ENCODE measurements at regions not wholly inside any gene's neighbourhood (a gene's known extent, or its start where the extent isn't known, plus 50 kb on each side); places are given as distances from the start of the nearest gene placed in this dataset.
A peak's percentile ranks its signal among the peaks of the same experiment; 100 is the strongest.
"Not testable (repeated sequence)": the region's sequence is repeated elsewhere in the genome, so short reads cannot be mapped to it uniquely, and the experiment has no call there.

- no peaks in the 10 kb centered on the region for H3K4me1 Mint-ChIP-seq
- no peaks in the 10 kb centered on the region for H3K36me3 Mint-ChIP-seq
- H3K27me3 Mint-ChIP-seq = no peaks in the 10 kb centered on the region
- no peak overlapping the region for H3K4me3 Mint-ChIP-seq
- no peak overlapping the region for H3K27ac Mint-ChIP-seq
- ATAC-seq (replicated peaks) (no peak), DNase-seq (no peak)
- peaks cover 3 to 4% of the 10 kb centered on the region in 2 donors for H3K9me3 Mint-ChIP-seq
Observed at GRCh38 chr6:6960571-6961251, 147.1 kb upstream of the RREB1 start.

GRCh38 chr6:6962086-6962485 lies 145.7 kb upstream of the RREB1 start:
- peaks cover 3 to 4% of the 10 kb centered on the region in 2 donors for H3K9me3 Mint-ChIP-seq
- DNase-seq = no peak

GRCh38 chr6:6962699-6963098 lies 145.1 kb upstream of the RREB1 start:
- H3K9me3 Mint-ChIP-seq = peaks cover 3 to 4% of the 10 kb centered on the region in 2 donors
- no peaks in the 10 kb centered on the region for H3K4me1 Mint-ChIP-seq
- DNase-seq (no peak), ATAC-seq (replicated peaks) (no peak)
- H3K4me3 Mint-ChIP-seq = no peak overlapping the region
- no peaks in the 10 kb centered on the region for H3K36me3 Mint-ChIP-seq
- no peaks in the 10 kb centered on the region for H3K27me3 Mint-ChIP-seq
- no peak overlapping the region for H3K27ac Mint-ChIP-seq

More at GRCh38 chr6:6962086-6962485, 145.7 kb upstream of the RREB1 start:
- no peak for ATAC-seq (replicated peaks)
- no peaks in the 10 kb centered on the region for H3K27me3 Mint-ChIP-seq
- no peaks in the 10 kb centered on the region for H3K4me1 Mint-ChIP-seq
- H3K4me3 Mint-ChIP-seq = no peak overlapping the region
- no peak overlapping the region for H3K27ac Mint-ChIP-seq
- H3K36me3 Mint-ChIP-seq = no peaks in the 10 kb centered on the region

GRCh38 chr6:6963390-6963789 lies 144.4 kb upstream of the RREB1 start:
- H3K27me3 Mint-ChIP-seq; H3K36me3 Mint-ChIP-seq; H3K9me3 Mint-ChIP-seq; H3K4me3 Mint-ChIP-seq; DNase-seq; H3K4me1 Mint-ChIP-seq; ATAC-seq (replicated peaks); H3K27ac Mint-ChIP-seq: not testable (repeated sequence)

GRCh38 chr6:6964675-6965074 lies 143.1 kb upstream of the RREB1 start:
- no peak for ATAC-seq (replicated peaks)
- H3K36me3 Mint-ChIP-seq = no peaks in the 10 kb centered on the region

GRCh38 chr6:6966127-6966526 lies 141.6 kb upstream of the RREB1 start:
- DNase-seq (no peak), ATAC-seq (replicated peaks) (no peak)
- Mint-ChIP-seq H3K4me3 (no peak overlapping the region), H3K9me3 (no peaks in the 10 kb centered on the region), H3K36me3 (no peaks in the 10 kb centered on the region), H3K4me1 (no peaks in the 10 kb centered on the region), H3K27ac (no peak overlapping the region), H3K27me3 (no peaks in the 10 kb centered on the region)

More at GRCh38 chr6:6964675-6965074, 143.1 kb upstream of the RREB1 start:
- Mint-ChIP-seq H3K27me3 (no peaks in the 10 kb centered on the region), H3K4me3 (no peak overlapping the region), H3K4me1 (no peaks in the 10 kb centered on the region), H3K27ac (no peak overlapping the region), H3K9me3 (peaks cover 3 to 4% of the 10 kb centered on the region in 2 donors)
- no peak for DNase-seq

- ATAC-seq (replicated peaks) (no peak), DNase-seq (no peak)
- no peaks in the 10 kb centered on the region for H3K4me1 Mint-ChIP-seq
- H3K4me3 Mint-ChIP-seq = no peak overlapping the region
- H3K9me3 Mint-ChIP-seq = no peaks in the 10 kb centered on the region
- H3K36me3 Mint-ChIP-seq = no peaks in the 10 kb centered on the region
- no peaks in the 10 kb centered on the region for H3K27me3 Mint-ChIP-seq
- peak overlapping the region; percentile 49 for H3K27ac Mint-ChIP-seq
Observed at GRCh38 chr6:6966569-6966968, 141.2 kb upstream of the RREB1 start.

- Mint-ChIP-seq H3K27ac (no peak overlapping the region), H3K4me3 (no peak overlapping the region), H3K36me3 (no peaks in the 10 kb centered on the region), H3K4me1 (no peaks in the 10 kb centered on the region), H3K27me3 (no peaks in the 10 kb centered on the region), H3K9me3 (no peaks in the 10 kb centered on the region)
- no peak for DNase-seq
- no peak for ATAC-seq (replicated peaks)
Observed at GRCh38 chr6:6968357-6968730, 139.4 kb upstream of the RREB1 start.

- no peak overlapping the region for H3K27ac Mint-ChIP-seq
- no peak for ATAC-seq (replicated peaks)
- H3K4me3 Mint-ChIP-seq = no peak overlapping the region
- H3K4me1 Mint-ChIP-seq = no peaks in the 10 kb centered on the region
- H3K9me3 Mint-ChIP-seq = no peaks in the 10 kb centered on the region
- H3K27me3 Mint-ChIP-seq = no peaks in the 10 kb centered on the region
- no peak for DNase-seq
- H3K36me3 Mint-ChIP-seq = no peaks in the 10 kb centered on the region
Observed at GRCh38 chr6:6968731-6969552, 138.8 kb upstream of the RREB1 start.

GRCh38 chr6:6969761-6970223 lies 138.0 kb upstream of the RREB1 start:
- Mint-ChIP-seq H3K27me3 (no peaks in the 10 kb centered on the region), H3K4me1 (no peaks in the 10 kb centered on the region), H3K9me3 (no peaks in the 10 kb centered on the region), H3K27ac (no peak overlapping the region), H3K4me3 (no peak overlapping the region), H3K36me3 (no peaks in the 10 kb centered on the region)
- no peak for DNase-seq
- no peak for ATAC-seq (replicated peaks)

- H3K27me3 Mint-ChIP-seq = no peaks in the 10 kb centered on the region
- H3K4me1 Mint-ChIP-seq = no peaks in the 10 kb centered on the region
- DNase-seq (no peak), ATAC-seq (replicated peaks) (no peak)
- no peaks in the 10 kb centered on the region for H3K36me3 Mint-ChIP-seq
- no peak overlapping the region for H3K4me3 Mint-ChIP-seq
- H3K9me3 Mint-ChIP-seq = no peaks in the 10 kb centered on the region
- no peak overlapping the region for H3K27ac Mint-ChIP-seq
Observed at GRCh38 chr6:6970851-6971250, 136.9 kb upstream of the RREB1 start.

GRCh38 chr6:6971369-6971768 lies 136.4 kb upstream of the RREB1 start:
- Mint-ChIP-seq H3K27ac (no peak overlapping the region), H3K27me3 (no peaks in the 10 kb centered on the region), H3K36me3 (no peaks in the 10 kb centered on the region), H3K4me3 (no peak overlapping the region), H3K4me1 (no peaks in the 10 kb centered on the region), H3K9me3 (no peaks in the 10 kb centered on the region)
- no peak for ATAC-seq (replicated peaks)
- DNase-seq = no peak

- no peaks in the 10 kb centered on the region for H3K4me1 Mint-ChIP-seq
- no peak overlapping the region for H3K27ac Mint-ChIP-seq
- no peaks in the 10 kb centered on the region for H3K27me3 Mint-ChIP-seq
- ATAC-seq (replicated peaks) (no peak), DNase-seq (no peak)
- no peaks in the 10 kb centered on the region for H3K36me3 Mint-ChIP-seq
- H3K4me3 Mint-ChIP-seq = no peak overlapping the region
- H3K9me3 Mint-ChIP-seq = no peaks in the 10 kb centered on the region
Observed at GRCh38 chr6:6972456-6972855, 135.3 kb upstream of the RREB1 start.

- DNase-seq = no peak
- H3K9me3 Mint-ChIP-seq = no peaks in the 10 kb centered on the region
- no peaks in the 10 kb centered on the region for H3K27me3 Mint-ChIP-seq
- H3K36me3 Mint-ChIP-seq = no peaks in the 10 kb centered on the region
- H3K4me1 Mint-ChIP-seq = no peaks in the 10 kb centered on the region
- H3K4me3 Mint-ChIP-seq = no peak overlapping the region
- ATAC-seq (replicated peaks) = no peak
- H3K27ac Mint-ChIP-seq = no peak overlapping the region
Observed at GRCh38 chr6:6973721-6974120, 134.0 kb upstream of the RREB1 start.

- Mint-ChIP-seq H3K4me1 (no peaks in the 10 kb centered on the region), H3K4me3 (no peak overlapping the region), H3K36me3 (no peaks in the 10 kb centered on the region), H3K27ac (no peak overlapping the region), H3K9me3 (no peaks in the 10 kb centered on the region), H3K27me3 (no peaks in the 10 kb centered on the region)
- ATAC-seq (replicated peaks) (no peak), DNase-seq (no peak)
Observed at GRCh38 chr6:6975459-6976111, 132.2 kb upstream of the RREB1 start.

Data from stimulated activated naive B cell treated with anti-CD40 and anti-IgM and Interleukin-4, amounts not matched to agents 10 μg/mL and 1 μg/mL and 100 μg/mL, for 72 hours (primary cell).